GM23338 (cell line): ENCODE measurements at regions not wholly inside any gene's neighbourhood (a gene's known extent, or its start where the extent isn't known, plus 50 kb on each side); places are given as distances from the start of the nearest gene placed in this dataset.

Experiments used
- CREB1 ChIP-seq: fragments of 250-450 bp; sonication (Bioruptor Pico); IDR thresholded peaks from 2 replicates; pipeline ENCODE4 v1.5.0; 2020; ENCODE audit warnings: low read depth, mild to moderate bottlenecking, moderate library complexity
- CTCF ChIP-seq, 2 experiments: fragments of 200-600 bp in 1 of 2; sonication (generic) in 1 of 2; conservative IDR thresholded peaks; 2 replicates each; pipeline versions ENCODE4 v1.5.1 to v1.6.1; 2016 to 2017; ENCODE audit warnings: antibody characterized with exemption in 2 of 2, low read depth in 2 of 2, mild to moderate bottlenecking in 2 of 2, moderate library complexity in 1 of 2
- ETS1 ChIP-seq: IDR thresholded peaks from 2 replicates; pipeline ENCODE4 v1.6.1; 2016; ENCODE audit warnings: antibody characterized with exemption
- EZH2 ChIP-seq: fragments of 200-600 bp; sonication (generic); IDR thresholded peaks from one replicate; pipeline ENCODE4 v1.8.0; 2017; ENCODE audit warnings: antibody characterized with exemption, mild to moderate bottlenecking, low read depth; ENCODE audit not compliant: unreplicated experiment
- EZH2phosphoT487 ChIP-seq: fragments of 200-600 bp; sonication (generic); IDR thresholded peaks from one replicate; pipeline ENCODE4 v1.8.1; 2018; ENCODE audit warnings: antibody characterized with exemption; ENCODE audit not compliant: unreplicated experiment
- POLR2AphosphoS5 ChIP-seq: IDR thresholded peaks from 2 replicates; pipeline ENCODE4 v1.6.1; 2016; ENCODE audit warnings: antibody characterized with exemption, low read depth
- ZNF114 ChIP-seq: fragments of 250-450 bp; sonication (Bioruptor Pico); IDR thresholded peaks from 2 replicates; pipeline ENCODE4 v1.5.0; 2020; ENCODE audit warnings: mild to moderate bottlenecking, moderate library complexity

GRCh38 chr11:36985562-36985961 lies 387.5 kb upstream of the RAG2 start:
- no peak for TF ChIP-seq POLR2AphosphoS5
- TF ChIP-seq EZH2phosphoT487: no peak
- no peak for TF ChIP-seq CTCF (conservative IDR thresholded peaks at IDR 0.05; ENCODE audit: low read depth in 2 of 2)
- TF ChIP-seq EZH2: no peak
- no peak for TF ChIP-seq ZNF114
- TF ChIP-seq CREB1 (CRISPR knock-in tag): no peak
- TF ChIP-seq ETS1: no peak
